ENCODE measurements at regions not wholly inside any gene's neighbourhood (a gene's known extent, or its start where the extent isn't known, plus 50 kb on each side); places are given as distances from the start of the nearest gene placed in this dataset.

DNA sequence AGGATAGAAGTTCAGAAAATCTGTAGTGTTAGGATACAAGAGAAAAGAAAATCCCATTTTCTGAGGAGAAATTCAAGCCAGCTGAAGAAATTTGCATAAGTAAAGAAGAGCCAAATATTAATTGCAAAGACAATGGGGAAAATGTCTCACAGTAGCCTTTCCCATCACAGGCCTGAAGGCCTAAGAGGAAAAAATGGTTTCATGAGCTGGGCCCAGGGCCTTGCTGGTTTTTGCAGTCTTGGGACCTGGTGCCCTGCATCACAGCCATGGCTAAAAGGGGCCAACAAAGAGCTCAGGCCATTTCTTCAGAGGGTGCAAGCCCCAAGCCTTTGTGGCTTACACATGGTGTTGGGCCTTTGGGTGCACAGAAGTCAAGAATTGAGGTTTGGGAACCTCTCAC is 413.6 kb upstream of the CYRIA start:
- no peak for DNase-seq (ENCODE audit: low read depth, low spot score)

GRCh38 chr2:17076533-17076932 is 410.9 kb upstream of the CYRIA start:
- DNase-seq (ENCODE audit: low read depth, low spot score): no peak

GRCh38 chr2:17070711-17071110 is 405.1 kb upstream of the CYRIA start:
- DNase-seq (ENCODE audit: low read depth, low spot score): peak; percentile 50

DNA sequence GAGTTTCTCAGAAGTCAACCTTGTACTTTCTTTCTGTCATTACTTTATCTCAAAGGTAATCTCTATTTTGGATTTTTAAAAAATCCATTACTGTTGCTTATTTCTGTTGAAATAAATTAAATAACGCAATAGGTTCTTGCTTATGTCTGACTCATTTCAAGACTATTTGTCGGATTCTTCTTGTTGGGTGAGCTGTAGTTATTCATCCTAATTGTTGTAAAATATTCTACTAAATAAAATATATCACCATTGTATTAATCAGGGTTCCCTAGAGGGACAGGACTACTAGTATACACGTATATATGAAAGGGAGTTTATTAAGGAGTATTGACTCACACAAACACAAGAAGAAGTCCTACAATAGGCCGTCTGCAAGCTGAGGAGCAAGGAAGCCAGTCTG is 403.9 kb upstream of the CYRIA start:
- no peak for DNase-seq (ENCODE audit: low read depth, low spot score)

DNA sequence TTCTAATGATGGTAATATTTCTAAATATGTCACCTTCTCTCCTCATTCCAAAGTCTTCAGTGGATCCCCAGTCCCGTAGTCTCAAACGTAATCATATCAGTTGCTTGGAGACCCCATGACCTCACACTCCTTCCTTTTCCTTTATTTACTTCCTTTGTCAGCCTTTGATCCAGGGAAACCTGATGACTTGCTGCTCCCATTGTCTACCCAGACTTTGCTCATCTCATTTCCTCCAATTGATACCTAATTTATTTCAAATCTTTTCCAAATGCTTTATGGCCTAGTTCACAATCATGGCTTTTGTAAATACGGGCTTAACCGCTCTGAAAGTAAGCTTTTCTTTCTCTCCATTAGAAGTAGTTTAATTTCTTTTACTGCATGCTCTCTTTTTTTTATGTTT is 402.4 kb upstream of the CYRIA start:
- no peak for DNase-seq (ENCODE audit: low read depth, low spot score)

GRCh38 chr2:17065536-17065935 is 399.9 kb upstream of the CYRIA start:
- no peak for DNase-seq (ENCODE audit: low read depth, low spot score)

DNA sequence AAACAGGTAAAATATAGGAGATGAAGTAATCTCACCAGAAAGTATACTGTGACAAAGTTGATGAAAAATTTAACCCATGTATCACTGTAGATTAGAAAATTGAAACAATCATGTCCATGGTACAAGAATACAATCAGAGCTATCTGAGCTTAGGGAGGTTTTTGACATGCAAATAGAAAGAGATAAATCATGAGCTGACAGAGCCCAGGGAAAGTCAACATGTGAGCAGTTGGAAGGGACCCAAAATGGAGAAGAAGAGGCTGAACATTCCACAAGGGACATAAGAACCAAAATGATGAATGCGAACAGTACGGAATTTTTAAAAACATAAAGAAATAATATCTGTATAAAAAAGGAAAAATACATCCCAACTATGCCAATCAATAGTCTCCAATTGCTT is 395.4 kb upstream of the CYRIA start:
- no peak for DNase-seq (ENCODE audit: low read depth, low spot score)

- DNase-seq (ENCODE audit: low read depth, low spot score): no peak
Observed at GRCh38 chr2:17059458-17059857, 393.8 kb upstream of the CYRIA start.

DNA sequence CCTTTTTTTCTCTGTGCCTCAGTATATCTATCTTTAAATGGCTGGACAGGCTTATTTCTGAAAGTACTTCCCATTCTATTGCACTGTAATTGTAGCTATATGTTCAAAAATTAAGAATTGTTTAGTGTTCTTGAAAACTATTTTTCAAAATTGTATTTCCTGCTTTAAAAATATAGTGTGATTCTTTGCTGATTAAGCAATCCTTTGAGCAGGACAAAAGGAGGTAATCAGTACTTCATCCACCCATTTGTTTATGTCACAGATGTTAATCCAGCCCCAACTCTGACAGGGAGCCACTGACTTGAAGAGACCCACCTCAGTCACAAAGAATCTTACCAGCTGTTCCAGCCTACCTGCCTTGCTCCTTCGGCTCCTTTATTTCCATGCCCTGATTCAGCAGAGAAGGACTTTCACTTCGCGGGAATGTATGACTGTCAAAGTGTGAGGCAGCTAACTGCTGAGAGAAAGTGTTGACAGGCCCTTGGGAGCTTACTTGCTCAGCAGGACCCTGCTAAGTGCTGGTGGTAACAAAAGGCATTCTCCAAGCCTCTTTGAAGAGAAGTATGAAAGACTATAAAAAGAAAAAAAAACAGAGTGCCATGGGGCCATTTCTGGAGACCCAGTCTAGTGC is 393.3 kb upstream of the CYRIA start:
- peak; percentile 62 for DNase-seq (ENCODE audit: low read depth, low spot score)

DNA sequence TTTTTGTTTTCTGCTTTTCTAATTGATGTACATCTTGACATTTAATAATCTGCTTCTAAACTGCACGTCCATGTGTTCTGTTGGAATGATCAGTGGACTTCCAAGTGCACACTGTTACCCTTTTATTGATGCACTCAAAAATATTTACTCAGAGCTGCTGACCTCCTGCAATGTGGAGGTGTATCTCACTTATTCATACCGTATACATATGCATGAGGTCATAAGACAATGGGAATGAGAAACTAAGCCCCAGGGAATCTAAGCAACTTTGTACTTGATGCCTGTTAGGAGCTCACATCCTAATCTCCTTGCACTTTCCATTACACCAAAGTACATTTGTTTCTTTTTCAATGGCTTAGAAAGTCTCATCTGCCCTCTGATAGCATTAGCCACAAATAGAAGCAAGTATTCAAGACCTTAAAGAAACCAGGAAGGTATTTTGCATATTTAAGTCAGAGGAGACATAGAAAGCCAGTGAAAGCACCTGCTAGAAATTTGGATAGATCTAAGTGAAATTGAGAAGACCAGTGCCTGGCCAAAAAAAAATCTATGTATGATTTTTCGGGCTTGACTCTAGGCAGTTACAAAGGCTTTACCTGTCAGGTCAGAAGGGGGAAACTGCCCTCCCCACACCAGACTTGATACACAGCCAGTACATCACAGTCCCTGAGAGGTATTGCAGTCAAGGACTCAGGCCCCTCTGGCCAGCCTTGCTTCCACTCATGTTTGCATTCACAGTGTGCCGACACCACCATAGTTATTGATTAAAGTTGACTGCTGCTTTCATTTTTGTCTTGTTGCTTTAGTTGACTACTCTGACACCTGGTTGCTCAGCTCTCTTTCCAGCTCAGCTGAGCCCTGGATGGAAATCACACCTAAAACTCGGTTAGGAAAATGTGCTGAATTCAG is 391.7 kb upstream of the CYRIA start:
- no peak for DNase-seq (ENCODE audit: low read depth, low spot score)

- DNase-seq (ENCODE audit: low read depth, low spot score): no peak
Observed at GRCh38 chr2:17056236-17056635, 390.6 kb upstream of the CYRIA start.

DNA sequence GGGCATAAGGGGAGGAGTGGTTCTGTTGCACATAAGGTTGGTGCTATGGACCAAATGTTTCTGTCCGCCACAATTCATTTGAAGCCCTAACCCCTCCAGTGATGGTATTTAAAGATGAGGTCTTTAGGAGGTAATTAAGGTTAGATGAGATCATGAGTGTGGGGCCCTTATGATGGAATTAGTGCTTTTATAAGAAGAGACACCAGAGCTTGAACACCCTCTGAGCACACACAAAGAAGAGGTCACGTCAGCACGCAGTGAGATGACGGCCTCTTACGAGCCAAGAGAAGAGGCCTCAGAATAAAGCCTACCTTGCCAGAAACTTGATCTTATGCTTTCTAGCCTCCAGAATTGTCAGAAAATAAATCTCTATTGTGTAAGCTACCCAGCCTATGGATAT is 386.4 kb upstream of the CYRIA start:
- DNase-seq (ENCODE audit: low read depth, low spot score): no peak

- DNase-seq (ENCODE audit: low read depth, low spot score): peak; percentile 23
Observed at GRCh38 chr2:17051538-17051937, 385.9 kb upstream of the CYRIA start.

- no peak for DNase-seq (ENCODE audit: low read depth, low spot score)
Observed at GRCh38 chr2:17043173-17043572, 377.5 kb upstream of the CYRIA start.

- no peak for DNase-seq (ENCODE audit: low read depth, low spot score)
Observed at GRCh38 chr2:17036361-17036760, 370.7 kb upstream of the CYRIA start.

DNA sequence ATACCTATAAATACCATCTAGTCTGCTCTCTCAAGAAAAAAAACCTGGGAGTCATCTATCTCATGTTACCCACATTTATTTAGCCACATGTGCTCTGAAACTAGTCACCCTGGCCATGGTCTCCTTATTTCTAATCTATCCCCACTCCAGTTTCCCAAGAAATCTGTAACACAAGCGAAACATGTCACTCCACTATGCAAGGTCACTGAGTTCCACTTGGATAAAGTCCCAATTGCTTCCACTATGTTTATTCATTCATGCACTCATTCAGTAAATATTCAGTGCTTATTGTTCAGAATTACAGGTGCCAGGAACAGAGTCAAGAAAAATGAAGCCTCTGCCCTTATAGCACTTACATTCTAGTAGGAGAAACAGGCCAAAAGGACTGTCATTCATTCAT is 369.4 kb upstream of the CYRIA start:
- DNase-seq (ENCODE audit: low read depth, low spot score): no peak

DNA sequence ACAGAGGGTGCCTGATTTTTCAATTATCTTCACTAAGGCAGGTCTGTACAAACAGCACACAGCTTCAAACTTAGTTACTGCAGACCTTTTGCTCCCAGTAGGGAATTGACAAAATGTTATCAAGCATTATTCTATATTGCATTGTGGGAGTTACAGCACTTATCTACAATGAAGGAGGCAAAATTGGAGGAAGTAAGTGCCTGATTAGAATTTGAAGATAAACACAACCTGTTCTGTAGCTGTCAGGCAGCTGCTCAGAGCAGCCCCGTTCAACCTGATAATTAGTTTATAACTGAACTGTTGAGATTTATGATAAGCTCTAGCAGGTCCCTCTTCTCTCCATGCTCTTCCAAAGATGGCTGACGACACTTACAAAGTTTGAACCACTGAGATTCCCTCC is 364.4 kb upstream of the CYRIA start:
- no peak for DNase-seq (ENCODE audit: low read depth, low spot score)

GRCh38 chr2:17012297-17012696 is 346.7 kb upstream of the CYRIA start:
- DNase-seq (ENCODE audit: low read depth, low spot score): no peak

GRCh38 chr2:17010104-17010503 is 344.5 kb upstream of the CYRIA start:
- no peak for DNase-seq (ENCODE audit: low read depth, low spot score)

- DNase-seq (ENCODE audit: low read depth, low spot score): no peak
Observed at GRCh38 chr2:17000184-17000482, 334.5 kb upstream of the CYRIA start.

DNA sequence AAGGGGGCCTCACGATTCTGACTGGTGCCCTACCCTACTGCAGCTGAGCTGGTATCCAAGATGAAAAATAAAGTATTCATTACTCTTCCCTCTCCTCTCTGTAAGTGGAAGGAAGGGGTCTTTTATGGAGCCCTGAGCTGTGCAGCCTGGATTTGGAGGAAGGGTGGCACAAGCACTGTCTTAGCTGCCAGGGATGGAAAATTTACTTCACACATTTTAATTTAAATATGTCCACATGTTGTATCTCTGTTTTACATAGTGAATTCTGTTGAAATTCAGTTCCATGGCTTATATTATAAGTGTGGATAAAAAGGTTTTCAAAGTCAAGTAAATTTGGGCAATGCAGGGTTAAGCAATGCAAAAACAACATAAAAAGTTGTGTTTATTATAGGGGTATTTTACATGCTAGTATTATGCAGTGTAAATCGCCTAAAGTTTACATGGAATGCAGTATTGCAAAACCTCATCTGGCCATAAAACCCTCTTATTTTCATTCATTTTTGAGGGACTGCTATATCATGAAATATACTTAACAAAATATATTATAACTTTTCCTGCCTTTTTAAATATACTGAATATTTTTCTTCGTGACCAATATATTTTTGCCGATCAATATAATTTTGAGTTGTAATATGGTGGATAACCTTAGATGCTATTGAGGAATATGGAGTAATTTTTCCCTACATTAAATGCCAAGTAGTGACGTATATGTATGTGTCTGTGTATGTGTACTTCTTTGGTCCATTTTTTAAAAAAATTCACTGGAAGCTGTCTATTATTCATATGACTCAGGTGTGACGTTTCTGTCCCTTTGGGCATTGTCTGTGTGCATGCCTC is 333.9 kb upstream of the CYRIA start:
- no peak for DNase-seq (ENCODE audit: low read depth, low spot score)

- DNase-seq (ENCODE audit: low read depth, low spot score): no peak
Observed at GRCh38 chr2:16978301-16978700, 312.7 kb upstream of the CYRIA start.

DNA sequence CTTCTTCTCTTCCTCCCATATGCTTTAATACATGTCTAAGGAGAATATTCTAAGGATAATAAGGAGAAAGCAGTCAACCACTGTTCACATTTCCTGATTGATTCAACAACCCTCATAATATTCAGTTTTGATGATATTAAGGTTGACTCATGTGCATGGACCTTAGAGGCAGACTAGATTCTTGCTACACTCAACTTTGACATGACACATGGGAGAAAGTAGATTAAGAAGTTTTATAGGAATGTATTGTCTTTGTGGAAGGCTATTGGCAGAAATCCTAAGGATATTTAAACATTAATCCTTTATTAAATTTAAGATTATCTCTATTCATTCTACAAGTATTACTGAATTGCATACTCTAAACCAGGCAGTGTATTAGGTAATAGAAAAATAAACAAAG is 309.1 kb upstream of the CYRIA start:
- DNase-seq (ENCODE audit: low read depth, low spot score): no peak

Data from ELF-1 (cell line).